SW 1271 (cell line): ENCODE measurements at regions not wholly inside any gene's neighbourhood (a gene's known extent, or its start where the extent isn't known, plus 50 kb on each side); places are given as distances from the start of the nearest gene placed in this dataset.
A peak's percentile ranks its signal among the peaks of the same experiment; 100 is the strongest.
"Not testable (repeated sequence)": the region's sequence is repeated elsewhere in the genome, so short reads cannot be mapped to it uniquely, and the experiment has no call there.

Experiments used
- DNase-seq, 2 experiments: peaks; one replicate each; lab custom pipeline; 2025; lab: John Stamatoyannopoulos, UW

DNA sequence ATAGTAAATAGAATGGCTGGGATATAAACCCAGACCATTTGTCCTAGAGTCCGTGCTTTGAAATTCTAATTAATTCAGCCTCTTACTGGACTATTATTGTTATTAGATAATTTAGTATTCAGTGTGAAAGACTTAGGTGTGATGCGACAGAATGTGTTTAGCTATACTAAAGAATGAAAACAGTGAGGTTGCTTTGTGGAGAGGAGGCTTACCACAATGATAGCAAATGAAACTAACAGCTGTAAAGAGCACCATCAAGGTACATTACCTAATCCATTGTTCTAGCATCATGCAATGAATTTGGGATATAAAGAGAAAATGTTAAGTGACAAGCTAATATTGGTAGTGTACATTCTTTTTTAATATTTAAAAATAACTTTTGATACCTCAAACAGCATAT is 911.1 kb downstream of the KCNT2 start:
- DNase-seq = no peak

DNA sequence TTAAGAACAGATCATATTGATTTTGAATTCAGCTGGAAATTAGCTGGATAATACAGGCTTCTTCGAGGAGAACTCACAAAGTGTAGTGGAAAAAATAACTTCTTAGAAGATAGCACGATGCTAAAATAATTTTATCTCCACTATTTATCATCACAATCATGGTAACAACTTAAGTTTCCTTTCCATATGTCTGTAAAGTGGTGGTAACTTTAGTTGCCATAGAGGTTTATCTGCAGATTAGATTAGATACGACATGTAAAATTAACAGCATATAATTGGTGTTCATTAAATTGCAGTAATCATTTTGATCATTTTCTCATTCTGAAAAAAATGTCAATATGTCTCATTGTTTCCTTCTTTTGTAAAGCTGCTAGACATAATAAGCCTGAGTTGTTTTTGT is 921.5 kb downstream of the KCNT2 start:
- DNase-seq = no peak

DNA sequence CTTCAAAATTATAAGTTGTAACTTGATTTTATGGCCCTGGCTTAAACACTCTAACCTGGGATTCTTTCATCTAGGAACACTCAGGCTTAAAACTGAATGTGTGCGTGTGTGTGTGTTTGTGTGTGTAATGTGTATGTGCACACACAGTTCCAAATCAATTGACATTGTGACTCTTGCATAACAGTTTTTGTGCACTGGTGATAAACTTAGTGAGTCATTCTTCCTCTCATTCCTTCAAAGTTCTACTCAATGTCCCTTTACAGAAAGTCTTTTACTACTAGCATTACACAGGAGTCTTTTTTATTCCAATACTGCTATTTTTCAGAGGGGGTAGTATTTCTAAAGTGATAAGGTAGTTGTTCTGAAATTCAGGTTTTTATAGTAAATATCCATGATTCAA is 943.6 kb downstream of the KCNT2 start:
- DNase-seq = peak in 1 of 2 experiments; percentile 0

DNA sequence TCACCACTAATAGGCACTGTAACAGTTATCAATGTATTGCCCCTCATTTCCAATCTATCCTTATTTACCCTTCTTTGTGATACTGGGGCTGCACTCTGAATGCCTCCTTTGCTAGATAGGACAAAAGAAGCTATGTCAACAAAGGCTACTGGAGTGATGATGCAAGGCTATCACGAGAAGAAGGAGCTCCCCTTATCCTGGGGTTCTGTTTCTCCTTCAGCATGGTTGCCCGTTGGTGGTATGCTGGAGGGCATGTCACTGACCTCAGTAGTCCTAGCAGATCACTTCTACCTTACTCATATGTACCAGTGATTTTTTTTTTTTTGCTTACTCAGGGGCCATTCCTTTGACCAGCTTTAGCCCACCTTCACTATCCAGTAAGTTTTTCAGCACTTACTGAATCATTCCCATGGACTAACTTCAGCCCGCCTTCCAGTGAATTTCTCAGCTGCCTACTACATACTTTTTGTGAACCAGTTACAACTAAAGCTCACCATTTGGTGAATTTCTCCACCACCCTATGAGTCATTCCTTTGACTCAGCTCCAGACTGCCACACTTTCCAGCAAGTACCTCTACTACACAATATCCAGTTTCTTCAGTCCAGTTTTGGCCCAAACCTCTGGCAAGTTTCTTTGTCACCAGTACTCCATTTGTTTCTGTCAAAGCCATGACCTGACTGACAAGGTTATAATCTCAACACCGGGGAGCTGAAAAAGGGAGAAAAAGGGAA is 944.5 kb downstream of the KCNT2 start:
- DNase-seq = peak in 1 of 2 experiments; percentile 12

DNA sequence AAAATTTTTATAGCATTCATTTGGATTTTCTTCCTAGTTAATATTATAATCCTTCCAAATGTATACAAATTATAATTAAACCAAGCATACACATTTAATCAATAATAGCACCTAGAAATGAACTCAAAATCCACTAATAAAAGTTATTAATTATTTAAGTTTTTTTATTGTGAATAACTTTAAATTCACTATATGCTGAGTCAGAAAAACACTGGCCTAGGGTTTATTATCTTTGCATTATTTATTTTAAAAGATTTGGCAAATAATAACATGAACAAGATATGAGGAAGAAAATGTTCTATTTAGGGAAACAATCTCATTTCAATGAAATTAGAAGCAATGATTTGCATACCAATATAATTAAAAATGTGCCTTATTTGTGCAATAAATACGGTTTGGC is 951.5 kb downstream of the KCNT2 start:
- DNase-seq = no peak

DNA sequence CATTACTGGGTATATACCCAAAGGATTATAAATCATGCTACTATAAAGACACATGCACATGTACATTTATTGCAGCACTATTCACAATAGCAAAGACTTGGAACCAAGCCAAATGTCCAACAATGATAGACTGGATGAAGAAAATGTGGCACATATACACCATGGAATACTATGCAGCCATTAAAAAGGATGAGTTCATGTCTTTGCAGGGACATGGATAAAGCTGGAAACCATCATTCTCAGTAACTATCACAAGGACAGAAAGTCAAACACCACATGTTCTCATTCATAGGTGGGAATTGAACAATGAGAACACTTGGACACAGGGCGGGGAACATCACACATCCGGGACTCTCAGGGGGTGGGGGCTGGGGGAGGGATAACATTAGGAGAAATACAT is 959.4 kb downstream of the KCNT2 start:
- not testable (repeated sequence) for DNase-seq

DNA sequence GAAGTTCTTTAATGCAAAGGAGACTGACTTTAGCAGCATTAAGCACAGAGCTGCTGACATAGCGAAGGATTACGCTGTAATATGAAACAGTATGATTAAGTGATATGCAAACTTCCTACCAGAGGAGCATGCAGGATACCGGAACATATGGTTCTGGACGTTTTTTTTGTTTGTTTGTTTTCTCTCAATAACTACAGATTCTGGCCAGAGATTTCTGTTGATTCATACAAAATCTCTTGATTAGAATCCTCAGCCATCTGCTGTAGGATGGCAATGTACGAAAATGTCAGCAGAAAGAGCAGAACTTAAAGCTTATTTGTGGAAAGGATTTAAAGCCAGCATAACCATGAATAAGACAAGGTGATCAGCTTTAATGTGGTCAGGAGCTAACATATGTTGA is 970.7 kb downstream of the KCNT2 start:
- no peak for DNase-seq

DNA sequence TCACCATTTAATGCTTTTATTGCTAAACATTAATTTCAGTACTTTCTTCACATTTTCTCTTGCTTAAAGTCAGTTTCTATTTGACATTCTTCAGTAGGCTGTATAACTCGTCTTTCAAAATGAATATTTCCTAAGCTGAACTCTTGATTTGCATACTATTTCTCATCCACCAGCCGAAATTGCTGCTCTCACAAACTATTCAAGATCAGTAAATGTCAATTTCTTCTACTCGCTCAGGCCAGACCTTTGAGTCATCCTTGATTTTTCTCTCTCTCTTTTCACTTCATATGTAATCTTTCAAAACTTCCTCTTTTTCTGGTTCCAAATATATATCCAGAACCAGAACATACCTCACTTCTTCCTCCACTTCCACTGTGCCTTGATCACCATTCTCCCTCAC is 990.0 kb downstream of the KCNT2 start:
- DNase-seq = no peak

DNA sequence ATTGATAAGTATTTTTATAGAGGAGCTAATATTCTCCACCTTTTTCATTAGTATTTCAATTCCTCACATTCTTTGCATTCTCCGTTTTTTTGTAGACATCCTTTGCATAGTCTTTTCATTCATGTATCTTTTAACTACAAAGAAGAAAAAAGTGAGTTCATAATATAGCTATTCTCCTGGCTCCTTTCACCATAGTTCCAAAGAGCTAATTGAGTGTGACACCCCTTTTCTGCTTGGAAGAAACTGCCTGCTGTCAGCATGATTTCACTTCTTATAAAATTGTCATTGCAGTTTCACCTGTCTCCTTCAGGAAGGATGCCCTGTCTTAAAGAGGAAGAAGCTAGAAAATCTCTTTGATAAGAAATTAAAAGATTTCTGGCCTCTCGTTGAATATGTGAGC is 991.1 kb downstream of the KCNT2 start:
- DNase-seq = no peak

DNA sequence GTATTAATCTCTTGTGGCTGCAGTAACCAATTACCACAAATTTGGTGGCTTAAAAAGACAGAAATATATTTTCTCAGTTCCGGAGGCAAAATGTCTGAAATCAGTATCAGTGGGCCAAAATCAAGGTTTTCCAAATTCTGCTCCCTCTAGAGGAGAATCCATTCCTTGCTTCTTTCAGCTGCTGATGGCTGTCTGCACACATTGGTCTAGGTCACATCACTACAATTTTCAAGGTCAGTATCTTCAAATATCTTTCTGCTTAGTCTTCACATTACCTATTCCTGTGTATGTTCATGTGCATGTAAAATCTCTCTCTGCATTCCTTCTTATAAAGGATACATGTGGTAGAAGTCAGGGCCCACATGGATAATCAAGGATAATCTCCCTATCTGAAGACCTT is 999.4 kb downstream of the KCNT2 start:
- DNase-seq = no peak

DNA sequence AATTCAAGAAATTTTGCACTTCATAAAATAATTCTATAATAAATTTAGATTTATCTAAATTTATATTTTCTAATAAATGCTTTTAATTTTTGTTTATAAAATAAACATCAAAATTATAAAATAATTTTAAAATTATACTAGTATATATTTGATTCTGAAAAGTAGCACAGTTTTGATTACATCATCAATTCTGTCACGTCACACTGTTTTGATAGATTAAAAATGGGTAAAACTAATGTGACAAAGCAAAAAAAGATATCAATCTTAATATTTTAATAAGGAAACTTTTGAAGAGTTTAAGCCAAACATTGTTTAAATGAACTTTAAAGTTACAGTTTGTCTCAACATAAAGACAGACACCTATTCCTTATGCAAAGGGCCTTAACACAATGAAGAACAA is 1001.8 kb downstream of the KCNT2 start:
- no peak for DNase-seq

DNA sequence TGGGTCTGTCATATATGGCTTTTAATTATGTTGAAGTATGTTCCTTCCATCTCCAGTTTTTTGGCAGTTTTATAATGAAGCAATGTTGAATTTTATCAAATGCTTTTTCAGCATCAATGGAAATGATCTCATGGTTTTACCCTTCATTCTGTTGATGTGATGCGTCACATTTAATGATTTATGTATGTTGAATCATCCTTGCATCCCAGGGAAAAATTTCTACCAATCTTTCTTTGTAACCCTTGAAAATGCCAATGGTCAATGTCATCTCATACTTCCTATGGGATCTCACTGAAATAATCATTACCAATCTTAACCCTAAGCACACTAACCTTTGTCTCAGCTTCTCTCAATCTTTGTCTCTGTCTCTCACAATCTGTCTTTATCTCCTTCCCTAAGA is 1004.0 kb downstream of the KCNT2 start:
- no peak for DNase-seq

DNA sequence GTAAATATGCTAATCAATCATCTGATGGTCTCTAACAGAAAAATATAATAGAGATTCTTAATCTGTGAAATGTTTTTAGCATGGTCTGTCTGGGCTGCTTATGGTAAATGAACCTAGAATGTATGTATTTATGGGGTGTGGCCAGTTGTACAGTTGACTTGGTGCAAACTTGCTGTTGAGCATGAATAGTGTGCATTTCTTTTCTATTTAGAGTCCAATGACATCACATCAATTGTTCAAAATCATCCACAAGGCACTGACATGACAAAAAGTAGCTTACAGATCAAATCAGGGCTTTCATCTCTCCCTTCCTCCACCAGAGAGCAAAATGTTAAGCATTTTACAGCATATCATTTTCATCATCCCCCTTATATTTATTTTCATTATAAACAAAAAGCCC is 1010.3 kb downstream of the KCNT2 start:
- DNase-seq = no peak

DNA sequence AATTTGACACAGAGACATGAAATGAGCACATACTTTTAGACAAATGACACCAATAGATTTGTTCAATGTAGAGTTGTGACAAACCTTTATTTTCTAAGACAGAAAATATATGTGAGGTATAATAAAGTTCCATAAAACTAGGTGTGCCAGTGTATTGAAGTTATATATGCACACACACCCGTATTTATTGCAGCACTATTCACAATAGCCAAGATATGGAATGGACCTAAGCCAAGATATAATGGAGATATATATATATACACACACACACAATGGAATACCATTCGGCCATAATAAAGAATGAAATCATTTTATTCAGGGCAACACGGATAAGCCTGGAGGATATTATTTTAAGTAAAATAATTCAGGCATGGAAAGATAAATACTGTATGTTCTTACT is 1013.5 kb downstream of the KCNT2 start:
- DNase-seq = no peak

DNA sequence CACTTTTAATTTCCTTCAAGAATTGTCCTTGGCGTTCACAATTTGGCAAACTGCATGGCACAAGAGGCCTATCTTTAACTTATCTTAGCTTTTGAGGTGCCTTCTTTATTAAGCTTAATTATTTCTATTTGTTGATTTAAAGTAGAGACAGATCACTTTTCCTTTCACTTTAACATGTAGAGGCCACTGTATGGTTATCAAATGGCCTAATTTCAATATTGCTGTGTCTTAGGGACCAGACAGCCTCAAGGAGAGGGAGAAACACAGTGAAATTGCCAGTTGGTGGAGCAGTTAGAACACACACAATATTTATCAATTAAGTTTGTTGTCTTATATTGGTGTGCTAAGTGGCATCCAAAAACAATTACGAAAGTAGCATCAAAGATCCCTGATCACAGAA is 1013.9 kb downstream of the KCNT2 start:
- DNase-seq = no peak

DNA sequence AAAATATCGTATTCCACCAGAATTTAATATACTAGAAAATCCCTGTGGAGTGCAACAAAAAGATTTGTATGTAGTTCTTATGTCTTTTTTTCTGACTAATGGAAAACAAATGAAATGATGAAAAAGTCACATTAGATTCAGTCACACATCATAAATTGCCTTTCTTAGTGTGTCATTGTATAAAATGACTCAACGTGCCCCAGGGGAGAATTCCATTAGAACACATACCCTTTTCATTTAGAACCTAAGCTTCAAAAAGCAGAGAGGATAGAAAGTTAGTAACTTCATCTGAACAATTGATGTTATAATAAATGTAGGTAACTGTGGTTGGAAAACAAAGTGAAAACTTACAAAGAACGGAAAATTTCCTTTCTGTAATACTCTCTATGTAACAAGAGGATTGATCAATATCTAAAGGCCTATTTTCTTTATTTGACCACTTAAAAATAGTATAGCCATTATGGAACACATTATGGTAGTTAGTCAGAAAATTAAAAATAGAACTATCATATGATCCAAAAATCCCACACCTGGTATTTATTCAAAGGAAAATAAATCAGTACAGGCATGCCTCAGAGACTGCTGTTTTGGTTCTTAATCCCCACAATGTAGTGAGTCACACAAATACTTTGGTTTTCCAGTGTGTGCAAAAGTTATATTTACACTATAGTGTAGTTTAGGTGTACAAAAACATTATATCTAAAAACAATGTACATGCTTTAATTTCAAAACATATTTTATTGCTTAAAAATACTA is 1016.1 kb downstream of the KCNT2 start:
- no peak for DNase-seq

DNA sequence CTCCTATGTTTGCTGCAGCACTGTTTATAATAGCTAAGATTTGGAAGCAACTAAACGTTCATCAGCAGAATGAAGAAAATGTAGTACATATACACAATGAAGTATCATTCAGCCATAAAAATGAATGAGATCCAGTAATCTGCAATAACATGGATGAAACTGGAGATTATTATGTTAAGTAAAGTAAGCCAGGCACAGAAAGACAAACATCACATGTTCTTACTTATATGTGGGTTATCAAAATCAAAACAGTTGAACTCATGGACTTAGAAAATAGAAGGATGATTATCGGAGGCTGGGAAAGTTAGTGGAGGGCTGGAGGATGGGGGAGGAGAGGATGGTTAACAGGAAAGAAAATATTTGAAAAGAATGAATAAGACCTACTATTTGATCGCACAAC is 1017.6 kb downstream of the KCNT2 start:
- DNase-seq = no peak

DNA sequence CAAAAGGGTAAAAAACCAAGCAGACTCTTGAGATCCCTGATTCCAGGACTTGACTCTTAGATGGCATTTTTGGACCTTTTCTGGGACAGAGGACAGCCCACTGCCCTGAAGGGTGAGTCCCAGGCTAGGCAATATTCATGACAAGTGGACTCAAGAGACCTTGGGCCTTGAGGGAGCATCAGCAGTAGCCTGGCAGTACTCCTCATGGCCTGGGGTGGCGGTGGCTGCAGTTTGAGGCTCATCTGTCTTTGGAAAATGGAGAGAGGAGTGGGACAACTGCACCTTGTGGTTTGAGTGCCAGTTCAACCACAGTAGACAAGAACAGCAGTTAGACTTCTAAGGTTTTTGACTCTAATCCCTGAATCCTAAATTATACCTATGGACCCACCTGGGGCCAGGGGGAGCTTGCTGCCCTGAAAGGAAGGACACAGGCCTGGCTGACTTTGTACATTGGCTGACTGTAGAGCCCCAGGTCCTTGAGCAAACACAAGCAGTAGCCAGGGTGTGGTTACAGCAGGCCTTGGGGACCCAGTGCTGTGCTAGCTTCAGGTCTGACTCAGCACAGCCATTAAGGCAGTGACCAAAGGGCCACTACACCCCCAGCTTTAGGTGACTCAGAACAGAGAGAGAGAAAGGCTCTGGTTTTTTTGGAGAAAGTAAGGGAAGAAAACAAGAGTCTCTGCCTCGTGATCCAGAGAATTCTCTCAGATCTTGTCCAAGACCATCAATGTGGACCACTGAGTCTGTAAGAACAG is 1023.2 kb downstream of the KCNT2 start:
- no peak for DNase-seq

DNA sequence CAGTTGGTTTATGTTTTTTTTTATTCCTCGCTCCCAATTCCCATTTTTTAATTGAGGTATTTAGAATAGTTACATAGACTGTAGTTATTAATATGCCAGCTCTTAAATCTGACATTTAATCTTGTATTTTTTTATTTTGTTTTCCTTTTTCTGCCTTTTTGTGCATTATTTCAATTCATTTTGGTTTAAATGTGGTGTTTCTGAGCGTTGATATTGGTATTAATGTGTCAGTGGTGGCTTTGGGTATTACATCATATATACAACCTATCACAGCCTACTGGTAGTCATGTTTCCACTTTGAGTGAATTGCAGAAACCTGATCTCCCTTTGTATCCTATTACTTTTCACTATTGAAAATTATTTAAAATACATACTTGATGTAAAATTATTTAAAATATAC is 1027.3 kb downstream of the KCNT2 start:
- DNase-seq = peak in 1 of 2 experiments; percentile 0

DNA sequence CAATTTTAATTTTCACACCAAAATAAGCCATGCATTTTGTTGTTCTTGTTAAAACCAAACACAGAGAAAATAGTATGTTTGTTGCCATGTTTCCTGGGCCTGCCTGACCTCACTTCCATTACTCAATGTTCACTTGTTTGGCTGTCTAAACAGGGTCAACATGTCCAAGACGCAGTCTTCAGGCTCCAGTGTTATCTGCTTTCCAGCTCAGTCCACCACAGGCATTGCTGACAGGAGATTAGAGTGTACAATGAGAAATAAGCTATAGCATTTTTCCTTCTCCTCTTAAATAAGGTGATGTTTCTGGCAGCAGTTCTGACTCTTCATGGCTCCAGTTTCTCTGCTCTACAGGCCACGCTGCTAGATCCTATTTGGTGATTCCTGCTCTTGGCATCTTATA is 1030.5 kb downstream of the KCNT2 start:
- no peak for DNase-seq

DNA sequence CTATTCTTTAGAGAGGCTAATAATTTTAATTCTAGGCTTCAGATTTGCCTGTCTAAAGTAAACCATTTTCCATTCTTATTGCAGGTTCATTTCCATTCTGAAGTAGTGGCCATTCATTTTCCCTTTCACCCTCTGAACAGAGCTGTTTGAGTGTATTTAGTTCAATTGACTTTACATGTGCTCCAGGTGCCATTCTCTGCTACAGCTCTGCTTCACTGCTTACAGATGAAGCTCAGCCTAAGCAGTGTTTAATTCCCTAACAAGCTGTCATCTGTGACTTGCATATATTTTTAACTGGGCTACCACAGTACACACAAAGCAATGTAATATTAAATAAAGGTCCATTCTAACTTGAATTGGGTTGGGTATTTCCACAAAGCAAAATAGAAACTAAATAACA is 1031.6 kb downstream of the KCNT2 start:
- DNase-seq = no peak

DNA sequence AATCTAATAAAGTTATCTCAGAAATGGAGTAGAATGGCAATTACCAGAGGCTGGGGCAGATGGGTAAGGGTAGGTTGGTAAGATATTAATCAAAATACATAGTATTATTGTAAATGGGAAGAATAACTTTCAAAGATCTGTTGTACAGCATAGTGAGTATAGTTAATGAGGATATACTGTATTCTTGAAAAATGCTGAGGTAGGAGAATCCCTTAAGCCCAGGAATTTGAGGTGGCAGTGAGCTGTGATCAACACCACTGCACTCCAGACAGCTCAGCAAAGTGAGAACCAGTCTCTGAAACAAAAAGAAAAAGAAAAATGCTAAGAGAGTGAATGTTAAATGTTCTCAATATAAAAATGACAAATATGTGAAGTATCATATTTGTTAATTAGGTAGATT is 1033.7 kb downstream of the KCNT2 start:
- DNase-seq = no peak

DNA sequence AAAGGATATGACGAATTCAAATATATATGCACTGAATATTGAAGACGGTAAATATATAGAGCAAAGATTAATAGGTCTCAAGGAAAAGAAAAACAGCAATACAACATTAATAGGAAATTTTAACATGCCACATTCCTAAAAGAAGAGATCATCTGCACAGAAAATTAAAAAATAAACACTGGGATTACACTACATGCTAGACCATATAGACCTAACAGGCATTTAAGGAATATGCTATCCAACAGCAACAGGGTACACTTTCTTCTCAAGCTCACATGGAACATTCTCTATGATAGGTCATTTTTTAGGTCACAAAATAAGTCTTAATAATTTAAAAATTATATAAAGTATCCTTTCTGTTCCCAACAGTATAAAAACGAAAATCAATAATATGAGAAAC is 1038.3 kb downstream of the KCNT2 start:
- DNase-seq = no peak
